Mesothelial cell of epicardium (in vitro differentiated cells): ENCODE measurements at regions not wholly inside any gene's neighbourhood (a gene's known extent, or its start where the extent isn't known, plus 50 kb on each side); places are given as distances from the start of the nearest gene placed in this dataset.

Experiments
- DNase-seq, 2 experiments: peaks; one replicate each; pipeline ENCODE4 v3.0.0; 2021; ENCODE audit warnings: low spot score in 2 of 2; ENCODE audit not compliant: unreplicated experiment in 2 of 2
- H3K27ac Mint-ChIP-seq: 2 replicates; pipeline ENCODE4 v1.8.0; 2021; ENCODE audit warnings: mixed read lengths
- H3K27me3 Mint-ChIP-seq: 2 replicates; pipeline ENCODE4 v1.8.0; 2021; ENCODE audit warnings: low read depth, mixed read lengths
- H3K36me3 Mint-ChIP-seq: 2 replicates; pipeline ENCODE4 v1.8.0; 2021; ENCODE audit warnings: mixed read lengths
- H3K4me1 Mint-ChIP-seq: 2 replicates; pipeline ENCODE4 v1.8.0; 2021; ENCODE audit warnings: mixed read lengths
- H3K4me3 Mint-ChIP-seq: 2 replicates; pipeline ENCODE4 v1.8.0; 2021; ENCODE audit warnings: mild to moderate bottlenecking, moderate library complexity, mixed read lengths
- H3K9me3 Mint-ChIP-seq: 2 replicates; pipeline ENCODE4 v1.8.0; 2021; ENCODE audit warnings: mixed read lengths
- CTCF ChIP-seq: fragments of 200-600 bp; sonication (generic); IDR thresholded peaks from one replicate; pipeline ENCODE4 v1.5.0; 2021; ENCODE audit warnings: antibody characterized with exemption; ENCODE audit not compliant: unreplicated experiment

- Mint-ChIP-seq H3K4me3 (no peak overlapping the region), H3K27me3 (no peaks in the 10 kb centered on the region), H3K27ac (no peak overlapping the region), H3K4me1 (no peaks in the 10 kb centered on the region), H3K36me3 (peaks cover 6% of the 10 kb centered on the region), H3K9me3 (peaks cover 20% of the 10 kb centered on the region)
- no peak for TF ChIP-seq CTCF
- no peak for DNase-seq
Observed at GRCh38 chr18:34033968-34034367, 190.7 kb downstream of the NOL4 start.

- no peaks in the 10 kb centered on the region for H3K4me1 Mint-ChIP-seq
- no peak for DNase-seq
- no peak overlapping the region for H3K4me3 Mint-ChIP-seq
- H3K36me3 Mint-ChIP-seq, result peaks cover 6% of the 10 kb centered on the region
- H3K9me3 Mint-ChIP-seq, result peaks cover 20% of the 10 kb centered on the region
- no peak overlapping the region for H3K27ac Mint-ChIP-seq
- TF ChIP-seq CTCF, result no peak
- no peaks in the 10 kb centered on the region for H3K27me3 Mint-ChIP-seq
Observed at GRCh38 chr18:34031810-34032209, 192.9 kb downstream of the NOL4 start.

GRCh38 chr18:34028324-34028723, 196.4 kb downstream of the NOL4 start:
- Mint-ChIP-seq H3K9me3 (peaks cover 5% of the 10 kb centered on the region), H3K4me3 (no peak overlapping the region), H3K27ac (no peak overlapping the region), H3K4me1 (peaks cover 4% of the 10 kb centered on the region), H3K27me3 (no peaks in the 10 kb centered on the region), H3K36me3 (no peaks in the 10 kb centered on the region)
- DNase-seq, result no peak
- TF ChIP-seq CTCF, result no peak

GRCh38 chr18:34025191-34025801, 199.4 kb downstream of the NOL4 start:
- H3K27me3 Mint-ChIP-seq, result no peaks in the 10 kb centered on the region
- TF ChIP-seq CTCF, result no peak
- H3K36me3 Mint-ChIP-seq, result no peaks in the 10 kb centered on the region
- no peak for DNase-seq
- H3K4me3 Mint-ChIP-seq, result no peak overlapping the region
- no peaks in the 10 kb centered on the region for H3K9me3 Mint-ChIP-seq
- H3K27ac Mint-ChIP-seq, result no peak overlapping the region
- peaks cover 4% of the 10 kb centered on the region for H3K4me1 Mint-ChIP-seq

GRCh38 chr18:34023471-34023870, 201.2 kb downstream of the NOL4 start:
- Mint-ChIP-seq H3K4me1 (peaks cover 4% of the 10 kb centered on the region), H3K36me3 (no peaks in the 10 kb centered on the region), H3K27me3 (no peaks in the 10 kb centered on the region), H3K4me3 (no peak overlapping the region), H3K9me3 (no peaks in the 10 kb centered on the region), H3K27ac (no peak overlapping the region)
- DNase-seq, result no peak
- TF ChIP-seq CTCF, result no peak

- no peak for TF ChIP-seq CTCF
- DNase-seq, result no peak
- no peaks in the 10 kb centered on the region for H3K4me1 Mint-ChIP-seq
- H3K4me3 Mint-ChIP-seq, result no peak overlapping the region
- no peaks in the 10 kb centered on the region for H3K27me3 Mint-ChIP-seq
- H3K36me3 Mint-ChIP-seq, result no peaks in the 10 kb centered on the region
- no peaks in the 10 kb centered on the region for H3K9me3 Mint-ChIP-seq
- no peak overlapping the region for H3K27ac Mint-ChIP-seq
Observed at GRCh38 chr18:34018336-34018735, 206.4 kb downstream of the NOL4 start.
